Upper lobe of left lung (tissue), 4 donors: ENCODE measurements at regions not wholly inside any gene's neighbourhood (a gene's known extent, or its start where the extent isn't known, plus 50 kb on each side); places are given as distances from the start of the nearest gene placed in this dataset.

ENCODE experiments used
- POLR2AphosphoS5 ChIP-seq, 2 donors: sonication (generic); formaldehyde crosslinking; IDR thresholded peaks; one replicate each; pipeline ENCODE4 v1.5.1; 2017; ENCODE audit warnings: antibody characterized with exemption in 2 of 2
- TF ChIP-seq, protein P1 (sequence below), 6 experiments: fragments of 450-650 bp in 4 of 6; fragments of 200-600 bp in 2 of 6; sonication (generic) in 2 of 6; IDR thresholded peaks; one replicate each; pipeline ENCODE4 v1.5.1; 2016 to 2019; ENCODE audit warnings: antibody characterized with exemption in 6 of 6

DNA sequence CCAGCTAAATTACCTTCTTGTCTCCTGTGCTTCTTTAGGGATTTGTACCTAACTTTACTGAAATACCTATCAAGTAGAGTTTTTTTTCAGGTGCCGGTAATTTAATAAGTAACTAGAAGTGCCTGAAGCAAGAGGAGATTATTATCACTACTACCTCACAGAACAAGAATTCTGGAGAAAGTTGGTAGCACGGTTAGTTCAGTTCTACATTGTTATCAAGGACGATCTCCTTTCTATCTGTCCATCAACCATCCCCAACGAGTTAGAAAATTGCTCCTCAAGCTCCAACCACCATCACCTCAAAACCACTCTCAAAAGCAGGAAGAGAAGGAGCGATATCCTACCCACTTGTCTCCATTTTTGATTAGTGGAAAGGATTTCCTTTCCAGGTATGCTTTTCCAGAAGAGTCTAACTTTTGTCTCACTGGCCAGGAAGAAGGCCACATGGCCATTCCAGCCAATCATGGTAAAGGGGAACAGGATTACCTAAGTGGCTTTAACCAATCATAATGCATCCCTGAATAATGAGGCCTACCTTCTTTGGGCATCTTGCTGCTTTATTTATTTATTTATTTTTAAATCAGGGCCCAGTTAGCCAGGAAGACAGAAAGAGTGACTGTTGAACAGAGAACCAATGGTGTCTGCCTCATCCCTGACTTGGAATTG is 265.2 kb downstream of the SNX13 start:
- no peak for TF ChIP-seq POLR2AphosphoS5 (IDR thresholded peaks at IDR 0.05)
- TF ChIP-seq, protein P1, sequence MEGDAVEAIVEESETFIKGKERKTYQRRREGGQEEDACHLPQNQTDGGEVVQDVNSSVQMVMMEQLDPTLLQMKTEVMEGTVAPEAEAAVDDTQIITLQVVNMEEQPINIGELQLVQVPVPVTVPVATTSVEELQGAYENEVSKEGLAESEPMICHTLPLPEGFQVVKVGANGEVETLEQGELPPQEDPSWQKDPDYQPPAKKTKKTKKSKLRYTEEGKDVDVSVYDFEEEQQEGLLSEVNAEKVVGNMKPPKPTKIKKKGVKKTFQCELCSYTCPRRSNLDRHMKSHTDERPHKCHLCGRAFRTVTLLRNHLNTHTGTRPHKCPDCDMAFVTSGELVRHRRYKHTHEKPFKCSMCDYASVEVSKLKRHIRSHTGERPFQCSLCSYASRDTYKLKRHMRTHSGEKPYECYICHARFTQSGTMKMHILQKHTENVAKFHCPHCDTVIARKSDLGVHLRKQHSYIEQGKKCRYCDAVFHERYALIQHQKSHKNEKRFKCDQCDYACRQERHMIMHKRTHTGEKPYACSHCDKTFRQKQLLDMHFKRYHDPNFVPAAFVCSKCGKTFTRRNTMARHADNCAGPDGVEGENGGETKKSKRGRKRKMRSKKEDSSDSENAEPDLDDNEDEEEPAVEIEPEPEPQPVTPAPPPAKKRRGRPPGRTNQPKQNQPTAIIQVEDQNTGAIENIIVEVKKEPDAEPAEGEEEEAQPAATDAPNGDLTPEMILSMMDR (IDR thresholded peaks at IDR 0.05), result no peak
